ENCODE measurements at regions not wholly inside any gene's neighbourhood (a gene's known extent, or its start where the extent isn't known, plus 50 kb on each side); places are given as distances from the start of the nearest gene placed in this dataset.
A peak's percentile ranks its signal among the peaks of the same experiment; 100 is the strongest.

DNA sequence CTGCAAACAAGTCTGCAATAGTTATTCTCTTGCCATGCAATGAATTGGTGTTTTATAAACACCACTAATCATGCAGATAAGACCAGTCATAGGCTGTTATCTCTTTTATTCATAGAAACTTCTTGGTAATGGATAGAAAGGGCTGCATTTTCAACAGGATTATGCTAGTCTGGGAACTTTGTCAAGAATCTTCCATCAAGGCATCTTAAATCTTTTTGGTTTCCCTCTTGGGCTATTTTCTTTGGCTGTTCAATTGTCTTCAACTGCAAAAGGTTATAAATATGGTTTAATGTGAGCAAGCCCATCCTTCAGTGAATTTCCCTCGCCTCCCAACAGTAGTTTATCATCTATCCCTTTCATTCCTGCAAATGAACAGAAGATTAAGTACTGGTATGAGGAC lies 59.0 kb upstream of the MINAR1 start:
- DNase-seq = no peak

DNA sequence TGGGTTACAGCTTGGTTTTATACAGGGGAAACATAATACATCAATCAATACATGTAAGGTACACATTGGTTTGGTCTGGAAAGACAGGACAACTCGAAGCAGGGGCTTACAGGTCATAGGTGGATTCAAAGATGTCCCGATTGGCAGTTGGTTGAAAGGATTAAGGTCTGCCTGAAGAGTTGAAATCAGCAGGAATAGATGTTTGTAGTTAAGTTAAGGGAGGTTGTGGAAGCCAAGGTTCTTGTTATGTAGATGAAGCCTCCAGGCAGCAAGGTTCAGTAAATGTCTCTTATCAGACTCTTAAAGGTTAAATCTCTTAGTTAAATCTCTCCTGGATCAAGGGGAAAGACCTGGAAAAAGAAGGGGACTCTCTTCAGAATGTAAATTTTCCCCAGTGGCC lies 58.4 kb upstream of the MINAR1 start:
- no peak for DNase-seq

- DNase-seq = peak; percentile 50
Observed at GRCh38 chr15:79376383-79376782, 55.8 kb upstream of the MINAR1 start.

- DNase-seq = no peak
Observed at GRCh38 chr15:79378394-79379109, 53.6 kb upstream of the MINAR1 start.

DNA sequence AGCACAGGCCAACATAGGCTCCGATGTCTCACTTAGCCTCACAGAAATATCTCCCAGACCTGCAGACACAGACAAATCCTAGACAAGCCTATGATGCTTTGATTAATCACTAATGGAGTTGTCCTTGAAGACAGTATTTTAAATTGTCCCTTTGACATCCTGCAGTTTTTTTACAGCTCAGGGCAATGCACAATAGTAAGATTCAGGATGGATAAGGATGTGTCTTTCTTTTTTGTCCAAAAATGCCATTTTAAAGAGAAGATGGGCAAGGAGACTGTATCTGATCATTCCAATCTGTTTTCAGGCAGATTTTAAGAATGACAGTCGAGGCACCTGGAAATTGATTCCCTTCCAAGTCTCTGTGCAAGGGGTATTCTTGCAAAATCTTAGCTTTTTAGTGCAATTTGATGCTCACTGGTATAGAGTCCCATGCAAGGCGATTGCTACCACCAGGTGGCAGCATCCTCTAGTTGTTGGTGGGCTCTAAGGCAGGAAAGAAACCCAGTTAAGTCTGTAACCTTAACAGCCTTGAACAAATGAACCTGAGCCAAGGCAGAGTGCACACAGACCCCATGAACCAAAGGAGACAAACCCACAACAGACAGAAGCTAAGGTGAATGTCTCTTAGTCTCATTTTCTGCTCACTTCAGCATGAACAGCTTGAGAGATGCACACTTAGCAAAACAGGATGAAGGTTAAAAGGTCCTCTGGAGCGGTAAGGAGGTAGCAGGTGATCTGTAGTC lies 51.2 kb upstream of the MINAR1 start:
- peak; percentile 52 for DNase-seq

DNA sequence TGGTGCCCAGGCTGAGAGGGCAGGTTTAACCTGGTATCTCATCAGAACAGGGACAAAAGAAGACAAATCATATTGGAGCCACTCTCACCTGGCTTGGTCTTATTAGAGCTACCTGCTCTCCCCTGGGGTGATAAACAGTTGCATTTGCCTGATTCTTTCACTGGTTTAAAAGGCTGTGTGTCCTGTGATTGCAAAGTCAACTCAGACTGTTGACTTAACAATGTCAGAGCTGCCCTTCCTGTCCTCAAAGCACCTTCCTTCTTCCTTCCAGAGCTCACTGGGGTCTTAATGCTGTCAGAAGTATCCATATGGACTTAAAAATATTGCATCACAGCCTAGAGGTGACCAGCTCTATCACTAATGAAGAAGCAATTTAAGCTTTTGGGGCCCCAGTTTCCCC lies 50.5 kb upstream of the MINAR1 start:
- DNase-seq = no peak
